NCI-H146 (cell line): ENCODE measurements at regions not wholly inside any gene's neighbourhood (a gene's known extent, or its start where the extent isn't known, plus 50 kb on each side); places are given as distances from the start of the nearest gene placed in this dataset.

Experiments used
- DNase-seq: peaks from one replicate; lab custom pipeline; 2025; lab: John Stamatoyannopoulos, UW

- no peak for DNase-seq
Measured at GRCh38 chr4:11183356-11183740, 245.3 kb downstream of the HS3ST1 start.

GRCh38 chr4:11182586-11183355 lies 245.9 kb downstream of the HS3ST1 start:
- DNase-seq = no peak

GRCh38 chr4:11182031-11182430 lies 246.7 kb downstream of the HS3ST1 start:
- no peak for DNase-seq

- no peak for DNase-seq
Measured at GRCh38 chr4:11179796-11180195, 248.9 kb downstream of the HS3ST1 start.

- no peak for DNase-seq
Measured at GRCh38 chr4:11178433-11178832, 250.3 kb downstream of the HS3ST1 start.

GRCh38 chr4:11175374-11175773 lies 253.3 kb downstream of the HS3ST1 start:
- DNase-seq = no peak

- no peak for DNase-seq
Measured at GRCh38 chr4:11166606-11167005, 262.1 kb downstream of the HS3ST1 start.

- no peak for DNase-seq
Measured at GRCh38 chr4:11166034-11166433, 262.7 kb downstream of the HS3ST1 start.

GRCh38 chr4:11165052-11165451 lies 263.6 kb downstream of the HS3ST1 start:
- DNase-seq = no peak

GRCh38 chr4:11160288-11160687 lies 268.4 kb downstream of the HS3ST1 start:
- no peak for DNase-seq

GRCh38 chr4:11158971-11159370 lies 269.7 kb downstream of the HS3ST1 start:
- no peak for DNase-seq

- no peak for DNase-seq
Measured at GRCh38 chr4:11155208-11155867, 273.4 kb downstream of the HS3ST1 start.

- DNase-seq = no peak
Measured at GRCh38 chr4:11153171-11153750, 275.4 kb downstream of the HS3ST1 start.

- DNase-seq = peak; percentile 51
Measured at GRCh38 chr4:11152684-11153083, 276.0 kb downstream of the HS3ST1 start.

- no peak for DNase-seq
Measured at GRCh38 chr4:11151500-11151899, 277.2 kb downstream of the HS3ST1 start.

- DNase-seq = peak; percentile 29
Measured at GRCh38 chr4:11149612-11150259, 279.0 kb downstream of the HS3ST1 start.

- no peak for DNase-seq
Measured at GRCh38 chr4:11139871-11140270, 288.8 kb downstream of the HS3ST1 start.

GRCh38 chr4:11138964-11139363 lies 289.7 kb downstream of the HS3ST1 start:
- no peak for DNase-seq

GRCh38 chr4:11134705-11135104 lies 294.0 kb downstream of the HS3ST1 start:
- DNase-seq = no peak

GRCh38 chr4:11133868-11134267 lies 294.8 kb downstream of the HS3ST1 start:
- DNase-seq = no peak

GRCh38 chr4:11132478-11132877 lies 296.2 kb downstream of the HS3ST1 start:
- DNase-seq = no peak

GRCh38 chr4:11131491-11131890 lies 297.2 kb downstream of the HS3ST1 start:
- DNase-seq = no peak
